LNCaP clone FGC (cell line): ENCODE measurements at regions not wholly inside any gene's neighbourhood (a gene's known extent, or its start where the extent isn't known, plus 50 kb on each side); places are given as distances from the start of the nearest gene placed in this dataset.
"Not testable (repeated sequence)": the region's sequence is repeated elsewhere in the genome, so short reads cannot be mapped to it uniquely, and the experiment has no call there.

Source experiments
- DNase-seq: peaks from one replicate; pipeline ENCODE4 v3.0.0-alpha.2; 2011; ENCODE audit warnings: low read depth
- H3K4me3 ChIP-seq: 2 replicates; pipeline ENCODE4 v1.5.1; 2011; ENCODE audit warnings: mild to moderate bottlenecking, low read depth, low read length, control low read depth
- CTCF ChIP-seq: IDR thresholded peaks from 2 replicates; pipeline ENCODE4 v1.5.1; 2012; ENCODE audit warnings: mild to moderate bottlenecking; ENCODE audit not compliant: control insufficient read depth, insufficient read depth; ENCODE audit errors: extremely low read depth

GRCh38 chr9:96061293-96061987, 185.9 kb downstream of the ERCC6L2 start:
- DNase-seq = no peak
- H3K4me3 ChIP-seq = no peak overlapping the region
- TF ChIP-seq CTCF = peak; percentile 56

- no peak overlapping the region for H3K4me3 ChIP-seq
- no peak for DNase-seq
- no peak for TF ChIP-seq CTCF
Observed at GRCh38 chr9:96058218-96058617, 182.7 kb downstream of the ERCC6L2 start.

- no peak for DNase-seq
- TF ChIP-seq CTCF = no peak
- H3K4me3 ChIP-seq = no peak overlapping the region
Observed at GRCh38 chr9:96057155-96057554, 181.7 kb downstream of the ERCC6L2 start.

- no peak for TF ChIP-seq CTCF
- DNase-seq = no peak
- H3K4me3 ChIP-seq = no peak overlapping the region
Observed at GRCh38 chr9:96056226-96056625, 180.7 kb downstream of the ERCC6L2 start.

GRCh38 chr9:96054248-96054647, 178.8 kb downstream of the ERCC6L2 start:
- DNase-seq, H3K4me3 ChIP-seq: not testable (repeated sequence)

- H3K4me3 ChIP-seq = no peak overlapping the region
- TF ChIP-seq CTCF = no peak
- DNase-seq = no peak
Observed at GRCh38 chr9:96052686-96053085, 177.2 kb downstream of the ERCC6L2 start.

GRCh38 chr9:96051423-96051822, 175.9 kb downstream of the ERCC6L2 start:
- DNase-seq = no peak
- H3K4me3 ChIP-seq = no peak overlapping the region
- TF ChIP-seq CTCF = no peak
